HL-60 (cell line): ENCODE measurements at regions not wholly inside any gene's neighbourhood (a gene's known extent, or its start where the extent isn't known, plus 50 kb on each side); places are given as distances from the start of the nearest gene placed in this dataset.

Source experiments
- DNase-seq, 2 experiments: peaks; one replicate each; pipeline ENCODE4 v3.0.0-alpha.2; 2010 to 2020; ENCODE audit warnings: low read depth in 1 of 2, low spot score in 1 of 2
- H3K27ac ChIP-seq: fragments of 250-450 bp; sonication (Bioruptor Pico); replicated peaks from 2 replicates; pipeline ENCODE4 v1.5.1; 2020; ENCODE audit warnings: mild to moderate bottlenecking, moderate library complexity
- H3K27me3 ChIP-seq: fragments of 250-450 bp; sonication (Bioruptor Pico); 2 replicates; pipeline ENCODE4 v1.5.1; 2021; ENCODE audit warnings: mild to moderate bottlenecking, moderate library complexity; ENCODE audit not compliant: insufficient read depth, poor library complexity, severe bottlenecking
- H3K4me3 ChIP-seq: replicated peaks from 2 replicates; pipeline ENCODE4 v1.5.1; 2011; ENCODE audit warnings: mild to moderate bottlenecking, control low read depth, low read length; ENCODE audit not compliant: insufficient read depth
- CTCF ChIP-seq: IDR thresholded peaks from one replicate; pipeline ENCODE4 v1.5.1; 2011; ENCODE audit warnings: low read length, control low read depth, inconsistent platforms; ENCODE audit not compliant: insufficient read depth
- GABPA ChIP-seq: IDR thresholded peaks from 2 replicates; pipeline ENCODE4 v1.6.1; 2012; ENCODE audit warnings: low read depth
- POLR2AphosphoS5 ChIP-seq: IDR thresholded peaks from 2 replicates; pipeline ENCODE4 v1.6.1; 2012; ENCODE audit warnings: low read depth
- REST ChIP-seq: IDR thresholded peaks from 2 replicates; pipeline ENCODE4 v1.6.1; 2012; ENCODE audit warnings: low read depth; ENCODE audit not compliant: insufficient replicate concordance
- SPI1 ChIP-seq: IDR thresholded peaks from 2 replicates; pipeline ENCODE4 v1.6.1; 2012; ENCODE audit warnings: low read depth, mild to moderate bottlenecking, borderline replicate concordance

- H3K27me3 ChIP-seq = peaks cover 10% of the 10 kb centered on the region
- TF ChIP-seq REST = no peak
- no peak for TF ChIP-seq POLR2AphosphoS5
- TF ChIP-seq CTCF = no peak
- TF ChIP-seq SPI1 = no peak
- no peak for TF ChIP-seq GABPA
- no peak overlapping the region for H3K4me3 ChIP-seq
Measured at GRCh38 chr13:111421216-111421615, 100.8 kb downstream of the TEX29 start.

GRCh38 chr13:111422348-111422747 lies 101.9 kb downstream of the TEX29 start:
- Histone ChIP-seq H3K27me3 (peaks cover 12% of the 10 kb centered on the region), H3K27ac (no peak overlapping the region), H3K4me3 (no peak overlapping the region)
- TF ChIP-seq SPI1 = no peak
- no peak for TF ChIP-seq REST
- TF ChIP-seq CTCF = no peak
- no peak for TF ChIP-seq GABPA
- no peak for TF ChIP-seq POLR2AphosphoS5
- no peak for DNase-seq

More at GRCh38 chr13:111421216-111421615, 100.8 kb downstream of the TEX29 start:
- no peak for DNase-seq
- no peak overlapping the region for H3K27ac ChIP-seq

- no peak for TF ChIP-seq SPI1
- no peak for TF ChIP-seq REST
- no peak for TF ChIP-seq GABPA
- TF ChIP-seq POLR2AphosphoS5 = no peak
- no peak for TF ChIP-seq CTCF
- Histone ChIP-seq H3K27ac (no peak overlapping the region), H3K27me3 (peaks cover 12% of the 10 kb centered on the region), H3K4me3 (no peak overlapping the region)
- no peak for DNase-seq
Measured at GRCh38 chr13:111423168-111423785, 102.8 kb downstream of the TEX29 start.
